HG02610 (cell line): ENCODE measurements at regions not wholly inside any gene's neighbourhood (a gene's known extent, or its start where the extent isn't known, plus 50 kb on each side); places are given as distances from the start of the nearest gene placed in this dataset.
A peak's percentile ranks its signal among the peaks of the same experiment; 100 is the strongest.

Experiments used
- ATAC-seq: cut with Tn5 transposase; IDR thresholded peaks from one replicate; pipeline ENCODE4 v1.9.1; 2021; ENCODE audit warnings: mild to moderate bottlenecking, moderate library complexity; ENCODE audit not compliant: unreplicated experiment

- no peak for ATAC-seq
These were observed 146.5 kb upstream of the MMADHC start for GRCh38 chr2:149733936-149734685.

GRCh38 chr2:149732730-149733290 lies 145.2 kb upstream of the MMADHC start:
- ATAC-seq: no peak

- ATAC-seq: no peak
These were observed 144.6 kb upstream of the MMADHC start for GRCh38 chr2:149732001-149732685.

GRCh38 chr2:149731079-149731478 lies 143.5 kb upstream of the MMADHC start:
- ATAC-seq: no peak

- no peak for ATAC-seq
These were observed 142.0 kb upstream of the MMADHC start for GRCh38 chr2:149729586-149729985.

- no peak for ATAC-seq
These were observed 140.4 kb upstream of the MMADHC start for GRCh38 chr2:149727927-149728326.

GRCh38 chr2:149725234-149725633 lies 137.7 kb upstream of the MMADHC start:
- ATAC-seq: no peak

- ATAC-seq: no peak
These were observed 136.5 kb upstream of the MMADHC start for GRCh38 chr2:149724091-149724490.

GRCh38 chr2:149720615-149721014 lies 133.0 kb upstream of the MMADHC start:
- ATAC-seq: no peak

- no peak for ATAC-seq
These were observed 132.1 kb upstream of the MMADHC start for GRCh38 chr2:149719695-149720094.

- no peak for ATAC-seq
These were observed 129.1 kb upstream of the MMADHC start for GRCh38 chr2:149716687-149717086.

GRCh38 chr2:149715894-149716293 lies 128.3 kb upstream of the MMADHC start:
- ATAC-seq: no peak

GRCh38 chr2:149715005-149715592 lies 127.5 kb upstream of the MMADHC start:
- ATAC-seq: peak; percentile 51

- no peak for ATAC-seq
These were observed 122.1 kb upstream of the MMADHC start for GRCh38 chr2:149709496-149710263.

- no peak for ATAC-seq
These were observed 115.7 kb upstream of the MMADHC start for GRCh38 chr2:149703281-149703680.

- no peak for ATAC-seq
These were observed 115.0 kb upstream of the MMADHC start for GRCh38 chr2:149702571-149702970.

- no peak for ATAC-seq
These were observed 113.7 kb upstream of the MMADHC start for GRCh38 chr2:149701241-149701640.

- no peak for ATAC-seq
These were observed 105.4 kb upstream of the MMADHC start for GRCh38 chr2:149692961-149693396.

GRCh38 chr2:149690825-149691224 lies 103.2 kb upstream of the MMADHC start:
- ATAC-seq: no peak

- ATAC-seq: no peak
These were observed 99.5 kb upstream of the MMADHC start for GRCh38 chr2:149687052-149687427.
